GM10266 (cell line): ENCODE measurements at regions not wholly inside any gene's neighbourhood (a gene's known extent, or its start where the extent isn't known, plus 50 kb on each side); places are given as distances from the start of the nearest gene placed in this dataset.
"Not testable (repeated sequence)": the region's sequence is repeated elsewhere in the genome, so short reads cannot be mapped to it uniquely, and the experiment has no call there.

Experiments used
- DNase-seq: peaks from one replicate; pipeline ENCODE4 v3.0.0; 2012; ENCODE audit errors: extremely low spot score
- TF ChIP-seq, protein P1 (sequence below): IDR thresholded peaks from 2 replicates; pipeline ENCODE4 v1.5.1; 2012; ENCODE audit warnings: mild to moderate bottlenecking, low read depth; ENCODE audit not compliant: control insufficient read depth, insufficient read depth; ENCODE audit errors: missing control alignments

DNA sequence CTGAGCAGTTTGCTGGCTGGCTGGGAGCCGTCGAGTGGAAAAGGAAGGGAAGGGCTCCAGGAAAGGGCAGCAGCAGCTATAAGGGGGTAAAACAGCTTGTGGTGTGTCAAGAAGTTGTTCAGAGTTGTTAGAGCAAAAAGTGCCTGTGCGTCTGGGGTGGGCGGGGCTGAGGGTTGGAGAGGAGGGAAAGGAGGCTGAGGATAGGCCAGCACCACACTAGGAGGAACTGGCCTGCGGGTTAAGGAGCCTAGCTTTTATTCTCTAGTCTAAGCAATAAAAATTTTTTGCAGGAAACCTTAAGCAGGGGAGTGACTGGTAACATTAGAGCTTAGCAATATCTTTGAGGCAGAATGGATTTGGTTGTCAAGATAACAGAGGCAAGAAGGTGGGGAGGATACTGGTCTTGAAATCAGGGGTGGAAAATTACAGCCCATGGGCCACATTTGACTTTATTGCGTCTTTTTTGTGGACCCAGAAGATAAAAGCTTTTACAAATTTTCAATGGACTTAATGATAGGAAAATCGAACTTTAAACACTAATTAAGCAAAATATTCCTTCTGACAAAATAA, 134.5 kb upstream of the AADACL2 start:
- TF ChIP-seq, protein P1, sequence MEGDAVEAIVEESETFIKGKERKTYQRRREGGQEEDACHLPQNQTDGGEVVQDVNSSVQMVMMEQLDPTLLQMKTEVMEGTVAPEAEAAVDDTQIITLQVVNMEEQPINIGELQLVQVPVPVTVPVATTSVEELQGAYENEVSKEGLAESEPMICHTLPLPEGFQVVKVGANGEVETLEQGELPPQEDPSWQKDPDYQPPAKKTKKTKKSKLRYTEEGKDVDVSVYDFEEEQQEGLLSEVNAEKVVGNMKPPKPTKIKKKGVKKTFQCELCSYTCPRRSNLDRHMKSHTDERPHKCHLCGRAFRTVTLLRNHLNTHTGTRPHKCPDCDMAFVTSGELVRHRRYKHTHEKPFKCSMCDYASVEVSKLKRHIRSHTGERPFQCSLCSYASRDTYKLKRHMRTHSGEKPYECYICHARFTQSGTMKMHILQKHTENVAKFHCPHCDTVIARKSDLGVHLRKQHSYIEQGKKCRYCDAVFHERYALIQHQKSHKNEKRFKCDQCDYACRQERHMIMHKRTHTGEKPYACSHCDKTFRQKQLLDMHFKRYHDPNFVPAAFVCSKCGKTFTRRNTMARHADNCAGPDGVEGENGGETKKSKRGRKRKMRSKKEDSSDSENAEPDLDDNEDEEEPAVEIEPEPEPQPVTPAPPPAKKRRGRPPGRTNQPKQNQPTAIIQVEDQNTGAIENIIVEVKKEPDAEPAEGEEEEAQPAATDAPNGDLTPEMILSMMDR, result no peak
- no peak for DNase-seq

DNA sequence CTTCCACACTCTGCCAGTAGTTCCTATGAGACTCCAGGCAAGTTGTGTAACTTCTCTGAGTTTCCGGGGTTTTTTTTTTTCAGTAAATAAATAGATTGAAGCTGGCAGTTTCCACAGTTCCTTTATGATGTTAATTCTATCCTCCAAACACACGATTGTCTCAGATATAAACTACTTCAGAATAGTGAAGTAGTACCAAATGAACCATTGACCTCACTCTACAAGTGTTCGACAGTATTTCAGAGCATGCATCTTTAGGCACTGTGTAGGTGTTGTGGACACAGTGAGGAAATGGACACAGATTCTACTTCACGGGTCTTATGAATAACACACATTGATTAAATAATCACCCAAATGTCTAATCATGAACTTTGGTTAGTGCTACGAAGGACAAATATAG, 136.1 kb upstream of the IGSF10 start:
- TF ChIP-seq, protein P1, result no peak
- no peak for DNase-seq

DNA sequence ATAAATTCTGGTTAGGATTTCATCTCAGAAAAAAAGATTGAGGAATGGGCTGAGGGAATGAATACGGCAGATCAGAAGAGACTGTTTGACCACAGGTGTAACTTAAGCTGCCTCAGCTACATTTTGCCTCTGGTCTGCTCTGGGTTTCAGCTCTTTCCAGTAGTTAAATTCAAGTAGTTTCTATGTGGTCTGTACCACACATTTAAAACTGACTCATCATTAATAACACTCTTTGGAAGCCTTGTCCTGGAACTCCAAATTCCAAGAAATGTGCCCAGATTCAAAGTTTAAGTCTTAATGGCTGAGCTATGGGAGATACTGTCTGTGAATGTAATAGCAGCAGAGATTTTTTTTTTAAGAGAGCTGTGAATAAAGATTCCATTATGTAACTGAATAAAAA, 133.1 kb upstream of the IGSF10 start:
- TF ChIP-seq, protein P1, result no peak
- DNase-seq, result no peak

DNA sequence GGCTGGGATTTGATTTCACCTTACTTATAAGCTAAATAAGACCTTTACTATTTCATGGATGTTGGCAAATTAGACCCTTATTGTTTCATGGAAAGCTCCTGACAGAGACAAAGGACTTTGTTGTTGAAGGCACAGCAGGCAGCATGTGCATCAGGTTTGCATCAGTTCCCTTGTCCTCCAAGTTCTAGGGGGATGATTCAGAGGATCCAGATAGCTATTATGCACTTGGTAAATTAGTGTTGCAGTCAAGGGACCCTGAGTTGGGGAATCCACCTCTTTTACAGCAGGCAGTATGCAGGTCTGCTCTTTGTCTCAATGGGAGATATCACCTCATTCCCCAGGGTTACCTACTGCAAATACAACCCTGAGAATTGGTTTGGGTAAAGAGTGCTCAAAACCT, 131.4 kb upstream of the IGSF10 start:
- no peak for DNase-seq
- TF ChIP-seq, protein P1, result no peak

DNA sequence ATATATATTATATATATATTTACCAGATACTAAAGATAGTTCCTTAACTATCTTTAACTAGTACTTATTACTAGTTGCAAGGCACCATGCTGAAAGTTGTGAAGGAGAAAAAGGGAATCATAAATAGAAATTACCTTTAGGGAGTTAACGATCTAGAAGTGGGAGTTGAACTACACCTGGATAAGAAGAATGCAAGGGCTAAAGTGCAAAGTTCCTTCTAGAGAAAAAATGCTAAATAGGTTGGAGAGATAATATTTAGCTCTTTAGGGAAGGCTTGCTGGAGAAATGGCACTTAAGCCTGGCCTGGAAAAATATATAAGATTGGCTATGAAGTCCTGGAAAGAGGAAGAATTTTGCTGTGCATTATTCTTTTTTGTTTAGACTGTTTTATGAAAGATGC, 130.6 kb upstream of the IGSF10 start:
- no peak for DNase-seq
- TF ChIP-seq, protein P1, result no peak

DNA sequence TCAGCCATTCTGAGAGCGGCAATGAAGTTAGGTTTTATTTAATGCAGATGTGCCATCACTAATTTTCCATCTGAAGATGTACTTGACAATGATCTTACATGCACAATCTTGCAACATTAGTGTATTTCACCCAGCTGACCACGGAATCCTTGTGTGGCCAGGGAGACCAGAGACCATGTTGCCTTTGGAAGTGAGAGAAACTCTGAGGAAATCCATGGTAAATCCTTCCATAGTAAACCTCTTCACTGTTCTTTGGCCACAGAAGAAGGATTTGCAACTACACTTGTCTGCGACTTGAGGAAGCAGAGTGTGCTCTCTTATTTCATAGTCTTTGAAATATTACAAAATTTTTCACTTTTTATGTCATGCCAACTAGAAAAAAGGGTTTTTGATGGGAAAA, 128.4 kb upstream of the IGSF10 start:
- TF ChIP-seq, protein P1, result no peak
- no peak for DNase-seq

DNA sequence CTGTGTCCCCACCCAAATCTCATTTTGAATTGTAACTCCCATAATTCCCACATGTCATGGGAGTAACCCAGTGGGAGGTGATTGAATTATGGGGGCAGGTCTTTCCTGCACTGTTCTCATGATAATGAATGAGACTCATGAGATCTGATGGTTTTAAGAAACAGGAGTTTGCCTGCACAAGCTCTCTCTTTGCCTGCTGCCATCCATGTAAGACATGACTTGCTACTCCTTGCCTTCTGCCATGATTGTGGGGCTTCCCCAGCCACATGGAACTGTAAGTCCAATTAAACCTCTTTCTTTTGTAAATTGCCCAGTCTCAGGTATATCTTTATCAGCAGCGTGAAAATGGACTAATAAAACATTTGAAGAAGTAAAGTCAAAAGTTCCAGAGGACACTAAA, 126.8 kb upstream of the IGSF10 start:
- DNase-seq, result not testable (repeated sequence)

DNA sequence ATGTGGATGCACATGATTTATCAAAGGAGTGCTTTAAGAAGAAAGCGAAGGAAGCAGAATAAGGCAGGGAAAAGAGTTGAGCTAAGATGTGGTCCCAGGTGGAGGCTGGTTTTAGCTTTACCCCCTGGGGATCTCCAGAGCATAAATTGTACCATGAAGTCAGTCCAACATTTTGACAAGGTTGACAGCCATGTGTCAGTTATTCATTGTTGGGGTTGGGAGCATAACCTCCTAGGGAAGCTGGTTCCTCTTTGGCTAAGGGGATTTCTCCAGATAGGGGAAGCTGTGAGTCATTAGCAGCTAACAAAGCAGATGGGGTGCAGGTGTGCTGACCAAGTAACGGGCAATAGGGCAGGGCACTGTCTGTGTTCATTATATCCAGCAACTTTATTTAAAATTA, 123.7 kb upstream of the IGSF10 start:
- DNase-seq, result peak; percentile 5
- TF ChIP-seq, protein P1, result no peak
